GM12878 (cell line): ENCODE measurements at regions not wholly inside any gene's neighbourhood (a gene's known extent, or its start where the extent isn't known, plus 50 kb on each side); places are given as distances from the start of the nearest gene placed in this dataset.

Source experiments
- ATAC-seq: fragments of 200-7000 bp; cut with Tn5 transposase; 3 replicates; pipeline ENCODE4 v1.9.1; 2020; ENCODE audit warnings: mild to moderate bottlenecking, moderate library complexity
- BruUV-seq: library from RNA; stranded (reverse); fragments of 400-500 nt; replicated peaks from 2 replicates; lab custom pipeline; 2021; lab: Mats Ljungman, UMichigan
- CTCF ChIA-PET: fragments of 300-600 bp; sonication (Branson Sonifier 250); formaldehyde crosslinking; extraction: SDS; loops from one replicate; lab custom pipeline; 2021; ENCODE audit warnings: inconsistent platforms; lab: Yijun Ruan, JAX
- POLR2A ChIA-PET: fragments of 350-600 bp; formaldehyde crosslinking; extraction: SDS; loops from one replicate; lab custom pipeline; 2021; ENCODE audit warnings: inconsistent platforms; lab: Charles Lee
- RAD21 ChIA-PET: fragments of 300-600 bp; sonication (Branson Sonifier 250); formaldehyde crosslinking; loops from one replicate; lab custom pipeline; 2023; ENCODE audit warnings: antibody characterized with exemption; ENCODE audit not compliant: unreplicated experiment; lab: Charles Lee
- SMC1A ChIA-PET: fragments of 300-600 bp; sonication (Branson Sonifier 250); formaldehyde crosslinking; loops from one replicate; lab custom pipeline; 2023; ENCODE audit not compliant: unreplicated experiment, uncharacterized antibody; lab: Charles Lee
- DNase-seq: peaks from one replicate; pipeline ENCODE4 v3.0.0-alpha.2; 2011; ENCODE audit warnings: low read depth, low spot score
- FAIRE-seq: peaks from 3 replicates; lab custom pipeline; 2011; peaks lifted over from hg19 to GRCh38; lab: Jason Lieb, UNC
- H2AFZ ChIP-seq: 2 replicates; pipeline ENCODE4 v1.6.0; 2011; ENCODE audit warnings: low read depth, low read length, control low read depth; ENCODE audit not compliant: control insufficient read depth
- H3K27ac ChIP-seq: 2 replicates; pipeline ENCODE4 v1.5.1; 2011; ENCODE audit warnings: control low read depth; ENCODE audit not compliant: control insufficient read depth, insufficient read depth
- H3K27me3 ChIP-seq, 2 experiments: replicated peaks in 1 of 2; 2 replicates each; pipeline versions ENCODE4 v1.6.0 to v1.6.1; 2011; ENCODE audit warnings: low read length in 1 of 2; ENCODE audit not compliant: control insufficient read depth in 2 of 2, insufficient read depth in 2 of 2
- H3K36me3 ChIP-seq, 2 experiments: 2 replicates each; pipeline ENCODE4 v1.5.1; 2011; ENCODE audit warnings: low read length in 1 of 2; ENCODE audit not compliant: control insufficient read depth in 2 of 2, insufficient read depth in 2 of 2
- H3K4me1 ChIP-seq: 2 replicates; pipeline ENCODE4 v1.6.1; 2011; ENCODE audit warnings: mild to moderate bottlenecking, low read length, moderate library complexity, mixed read lengths; ENCODE audit not compliant: control insufficient read depth, insufficient read depth
- H3K4me2 ChIP-seq: 2 replicates; pipeline ENCODE4 v1.6.0; 2011; ENCODE audit warnings: control low read depth; ENCODE audit not compliant: control insufficient read depth, insufficient read depth
- H3K4me3 ChIP-seq: fragments of 200-600 bp; sonication (generic); 2 replicates; pipeline ENCODE4 v1.5.1; 2016
- H3K79me2 ChIP-seq: 2 replicates; pipeline ENCODE4 v1.6.0; 2011; ENCODE audit warnings: low read length; ENCODE audit not compliant: control insufficient read depth, insufficient read depth
- H3K9ac ChIP-seq: 2 replicates; pipeline ENCODE4 v1.8.0; 2011; ENCODE audit warnings: low read length, control low read depth, mixed read lengths; ENCODE audit not compliant: control insufficient read depth, insufficient read depth
- H3K9me3 ChIP-seq: replicated peaks from 3 replicates; pipeline ENCODE4 v1.5.1; 2011; ENCODE audit warnings: mild to moderate bottlenecking, low read length; ENCODE audit not compliant: control insufficient read depth, insufficient read depth
- H4K20me1 ChIP-seq: 2 replicates; pipeline ENCODE4 v1.6.0; 2011; ENCODE audit not compliant: control insufficient read depth, insufficient read depth
- ATF2 ChIP-seq: IDR thresholded peaks from 2 replicates; pipeline ENCODE4 v1.6.1; 2012; ENCODE audit warnings: low read length, inconsistent platforms
- CBX5 ChIP-seq: sonication (generic); IDR thresholded peaks from 2 replicates; pipeline ENCODE4 v1.6.1; 2016; ENCODE audit warnings: low read depth, moderate library complexity, mild to moderate bottlenecking, inconsistent platforms
- E2F4 ChIP-seq: IDR thresholded peaks from 2 replicates; pipeline ENCODE4 v1.6.1; 2012; ENCODE audit warnings: low read depth, low read length, improper control_type of control experiment
- EED ChIP-seq: sonication (generic); IDR thresholded peaks from 2 replicates; pipeline ENCODE4 v1.6.1; 2016; ENCODE audit warnings: antibody characterized with exemption, low read depth
- GABPA ChIP-seq: IDR thresholded peaks from 2 replicates; pipeline ENCODE4 v1.6.1; 2014; ENCODE audit warnings: antibody characterized with exemption, low read depth, mild to moderate bottlenecking, inconsistent platforms
- HDGF ChIP-seq: fragments of 450-650 bp; IDR thresholded peaks from 2 replicates; pipeline ENCODE4 v1.6.1; 2016; ENCODE audit warnings: antibody characterized with exemption
- JUNB ChIP-seq: IDR thresholded peaks from 2 replicates; pipeline ENCODE4 v1.6.1; 2016; ENCODE audit warnings: antibody characterized with exemption, mild to moderate bottlenecking
- KLF5 ChIP-seq: fragments of 450-650 bp; IDR thresholded peaks from 2 replicates; pipeline ENCODE4 v1.6.1; 2014; ENCODE audit warnings: mild to moderate bottlenecking; ENCODE audit not compliant: partially characterized antibody
- NR2C1 ChIP-seq: fragments of 450-650 bp; IDR thresholded peaks from 2 replicates; pipeline ENCODE4 v1.6.1; 2017; ENCODE audit warnings: antibody characterized with exemption, mild to moderate bottlenecking, moderate library complexity
- PAX5 ChIP-seq: IDR thresholded peaks from 2 replicates; pipeline ENCODE4 v1.6.1; 2011; ENCODE audit warnings: low read depth, low read length, borderline replicate concordance
- POU2F2 ChIP-seq: IDR thresholded peaks from 3 replicates; pipeline ENCODE4 v1.6.1; 2011; ENCODE audit warnings: low read depth, mild to moderate bottlenecking, low read length, borderline replicate concordance
- REST ChIP-seq: IDR thresholded peaks from 2 replicates; pipeline ENCODE4 v1.6.1; 2012; ENCODE audit warnings: mild to moderate bottlenecking, low read depth, low read length
- TCF12 ChIP-seq: IDR thresholded peaks from 2 replicates; pipeline ENCODE4 v1.6.1; 2011; ENCODE audit warnings: low read depth, mild to moderate bottlenecking, low read length
- WGBS: methylation state at CpG from one replicate; pipeline ENCODE4 v1.1.6; 2016; ENCODE audit warnings: low lambda C conversion rate; ENCODE audit not compliant: insufficient replicate concordance, insufficient coverage; ENCODE audit errors: missing lambda C conversion rate; 5-methylcytosine and 5-hydroxymethylcytosine counted together
- in situ Hi-C: fragments of 300-500 bp; cut with MboI; formaldehyde crosslinking; loops from 9 replicates; pipeline ENCODE4 v1.14.3; 2018; ENCODE audit warnings: mixed read lengths
- intact Hi-C: fragments of 100-400 bp; cut with micrococcal nuclease; formaldehyde crosslinking; loops from one replicate; pipeline ENCODE4 v1.14.2; 2022; ENCODE audit not compliant: unreplicated experiment

- no peak for FAIRE-seq
- Histone ChIP-seq H3K79me2 (no peaks in the 10 kb centered on the region), H4K20me1 (no peaks in the 10 kb centered on the region), H3K27me3 (no peaks in the 10 kb centered on the region), H3K4me1 (no peaks in the 10 kb centered on the region)
- no peak for ATAC-seq
- no TSS peak for BruUV-seq
- RAD21 ChIA-PET: no interaction called here
- CTCF ChIA-PET: no interaction called here
- POLR2A ChIA-PET: no interaction called here
- intact Hi-C loops: no loop called here
- TF ChIP-seq GABPA: no peak
- TF ChIP-seq EED: no peak
- no peak for TF ChIP-seq ATF2
- TF ChIP-seq E2F4: no peak
- no peak for TF ChIP-seq POU2F2
- TF ChIP-seq REST: no peak
- no peak for TF ChIP-seq JUNB
- no peak for TF ChIP-seq KLF5
- no peak for TF ChIP-seq NR2C1
- TF ChIP-seq HDGF: no peak
- TF ChIP-seq TCF12: no peak
- no peak for TF ChIP-seq CBX5
- TF ChIP-seq PAX5: no peak
- TF ChIP-seq, all 136 proteins: peak for 0
- no peaks in the 10 kb centered on the region for H3K36me3 ChIP-seq
- no peak for DNase-seq
- no peaks in the 10 kb centered on the region for H3K9me3 ChIP-seq
- 32% methylated on average over 3 of the region's 3 CpGs for WGBS
- in situ Hi-C loops: no loop called here
- no peak overlapping the region for H3K9ac ChIP-seq
- SMC1A ChIA-PET: no interaction called here
- H3K4me2 ChIP-seq: no peak overlapping the region
- H3K27ac ChIP-seq: no peak overlapping the region
- H2AFZ ChIP-seq: no peak overlapping the region
- no peak overlapping the region for H3K4me3 ChIP-seq
Measured at GRCh38 chr4:154677923-154678322, 65.5 kb upstream of the FGG start.
